Neural progenitor cell (in vitro differentiated cells): ENCODE measurements at regions not wholly inside any gene's neighbourhood (a gene's known extent, or its start where the extent isn't known, plus 50 kb on each side); places are given as distances from the start of the nearest gene placed in this dataset.
A peak's percentile ranks its signal among the peaks of the same experiment; 100 is the strongest.

ENCODE experiments used
- DNase-seq: peaks from one replicate; pipeline ENCODE4 v3.0.0-alpha.2; 2016; ENCODE audit warnings: low spot score
- H2AFZ ChIP-seq: fragments of 200-600 bp; sonication (generic); replicated peaks from 2 replicates; pipeline ENCODE4 v1.6.1; 2016; ENCODE audit warnings: antibody characterized with exemption
- H3F3A ChIP-seq: fragments of 200-600 bp; sonication (generic); 2 replicates; pipeline ENCODE4 v1.6.1; 2016; ENCODE audit warnings: antibody characterized with exemption, low read depth
- H3K27ac ChIP-seq: fragments of 200-600 bp; sonication (generic); 2 replicates; pipeline ENCODE4 v1.5.1; 2016; ENCODE audit warnings: mild to moderate bottlenecking
- H3K27me3 ChIP-seq: fragments of 200-600 bp; sonication (generic); 2 replicates; pipeline ENCODE4 v1.6.1; 2016; ENCODE audit warnings: mild to moderate bottlenecking, moderate library complexity
- H3K36me3 ChIP-seq: fragments of 200-600 bp; sonication (generic); 2 replicates; pipeline ENCODE4 v1.5.1; 2016
- H3K4me1 ChIP-seq: fragments of 200-600 bp; sonication (generic); 2 replicates; pipeline ENCODE4 v1.6.1; 2016; ENCODE audit warnings: mixed run types
- H3K4me2 ChIP-seq: fragments of 200-600 bp; sonication (generic); 2 replicates; pipeline ENCODE4 v1.6.1; 2016
- H3K4me3 ChIP-seq: fragments of 200-600 bp; sonication (generic); 2 replicates; pipeline ENCODE4 v1.5.1; 2016
- H3K79me2 ChIP-seq: fragments of 200-600 bp; sonication (generic); 2 replicates; pipeline ENCODE4 v1.6.1; 2016; ENCODE audit warnings: low read depth
- H3K9ac ChIP-seq: fragments of 200-600 bp; sonication (generic); 2 replicates; pipeline ENCODE4 v1.6.1; 2016
- H3K9me3 ChIP-seq: fragments of 200-600 bp; sonication (generic); 2 replicates; pipeline ENCODE4 v1.5.1; 2016; ENCODE audit warnings: low read depth
- H4K20me1 ChIP-seq: fragments of 200-600 bp; sonication (generic); 2 replicates; pipeline ENCODE4 v1.6.1; 2016; ENCODE audit warnings: low read depth
- H3K27ac Mint-ChIP-seq: 3 replicates; pipeline ENCODE4 v1.8.0; 2021; ENCODE audit warnings: mixed read lengths
- H3K27me3 Mint-ChIP-seq: 2 replicates; pipeline ENCODE4 v1.8.0; 2022; ENCODE audit warnings: low read depth, mild to moderate bottlenecking, inconsistent platforms, moderate library complexity, mixed read lengths; ENCODE audit not compliant: insufficient read depth
- H3K36me3 Mint-ChIP-seq: 3 replicates; pipeline ENCODE4 v1.8.0; 2021; ENCODE audit warnings: mixed read lengths
- H3K4me1 Mint-ChIP-seq: 3 replicates; pipeline ENCODE4 v1.8.0; 2021; ENCODE audit warnings: mixed read lengths
- H3K4me3 Mint-ChIP-seq: 3 replicates; pipeline ENCODE4 v1.8.0; 2021; ENCODE audit warnings: mild to moderate bottlenecking, moderate library complexity, mixed read lengths
- H3K9me3 Mint-ChIP-seq: 3 replicates; pipeline ENCODE4 v1.8.0; 2020; ENCODE audit warnings: mixed read lengths
- CTCF ChIP-seq: fragments of 200-600 bp; sonication (generic); IDR thresholded peaks from 2 replicates; pipeline ENCODE4 v1.5.1; 2017; ENCODE audit warnings: antibody characterized with exemption, mild to moderate bottlenecking
- EZH2 ChIP-seq: fragments of 200-600 bp; sonication (generic); IDR thresholded peaks from 2 replicates; pipeline ENCODE4 v1.6.1; 2017; ENCODE audit warnings: antibody characterized with exemption, mild to moderate bottlenecking, moderate library complexity
- EZH2phosphoT487 ChIP-seq: fragments of 200-600 bp; sonication (generic); IDR thresholded peaks from 2 replicates; pipeline ENCODE4 v1.6.1; 2017; ENCODE audit warnings: antibody characterized with exemption

- no peak overlapping the region for H3K9ac ChIP-seq
- H4K20me1 ChIP-seq = no peaks in the 10 kb centered on the region
Observed at GRCh38 chr4:178387756-178388155, 945.5 kb upstream of the AGA start.

GRCh38 chr4:178395798-178396197 is 953.6 kb upstream of the AGA start:
- Histone ChIP-seq H3K27me3 (no peaks in the 10 kb centered on the region), H3K36me3 (peaks cover 3% of the 10 kb centered on the region), H4K20me1 (no peaks in the 10 kb centered on the region), H2AFZ (no peak overlapping the region), H3K9me3 (no peaks in the 10 kb centered on the region), H3K79me2 (no peaks in the 10 kb centered on the region), H3K4me2 (no peak overlapping the region), H3K4me3 (no peak overlapping the region), H3K27ac (no peak overlapping the region), H3F3A (no peaks in the 10 kb centered on the region), H3K9ac (no peak overlapping the region), H3K4me1 (no peaks in the 10 kb centered on the region)
- Mint-ChIP-seq H3K9me3 (peaks cover 7% of the 10 kb centered on the region), H3K36me3 (no peaks in the 10 kb centered on the region), H3K4me3 (no peak overlapping the region), H3K4me1 (no peaks in the 10 kb centered on the region), H3K27me3 (no peaks in the 10 kb centered on the region), H3K27ac (no peak overlapping the region)
- peak; percentile 28 for DNase-seq
- TF ChIP-seq EZH2phosphoT487 (no peak), CTCF (peak; percentile 47), EZH2 (no peak)

More at GRCh38 chr4:178387756-178388155, 945.5 kb upstream of the AGA start:
- Mint-ChIP-seq H3K27ac (no peak overlapping the region), H3K27me3 (no peaks in the 10 kb centered on the region), H3K9me3 (no peaks in the 10 kb centered on the region), H3K4me3 (no peak overlapping the region), H3K36me3 (no peaks in the 10 kb centered on the region), H3K4me1 (no peaks in the 10 kb centered on the region)
- no peak for DNase-seq
- H3K4me1 ChIP-seq = no peaks in the 10 kb centered on the region
- H2AFZ ChIP-seq = no peak overlapping the region
- H3K36me3 ChIP-seq = no peaks in the 10 kb centered on the region
- no peak overlapping the region for H3K4me3 ChIP-seq
- no peaks in the 10 kb centered on the region for H3K27me3 ChIP-seq
- H3K27ac ChIP-seq = no peak overlapping the region
- H3K4me2 ChIP-seq = no peak overlapping the region
- no peaks in the 10 kb centered on the region for H3K79me2 ChIP-seq
- no peaks in the 10 kb centered on the region for H3F3A ChIP-seq
- no peaks in the 10 kb centered on the region for H3K9me3 ChIP-seq
- TF ChIP-seq CTCF = no peak
- TF ChIP-seq EZH2 = no peak
- TF ChIP-seq EZH2phosphoT487 = no peak

- H3K9ac ChIP-seq = no peak overlapping the region
- H3K27ac Mint-ChIP-seq = no peak overlapping the region
- H3F3A ChIP-seq = no peaks in the 10 kb centered on the region
- H3K27me3 ChIP-seq = no peaks in the 10 kb centered on the region
- no peak overlapping the region for H2AFZ ChIP-seq
- no peaks in the 10 kb centered on the region for H3K79me2 ChIP-seq
- no peaks in the 10 kb centered on the region for H3K9me3 ChIP-seq
- H3K4me3 Mint-ChIP-seq = no peak overlapping the region
- H3K4me3 ChIP-seq = no peak overlapping the region
- no peaks in the 10 kb centered on the region for H3K27me3 Mint-ChIP-seq
- H4K20me1 ChIP-seq = no peaks in the 10 kb centered on the region
- H3K27ac ChIP-seq = no peak overlapping the region
- no peaks in the 10 kb centered on the region for H3K4me1 Mint-ChIP-seq
- no peaks in the 10 kb centered on the region for H3K36me3 Mint-ChIP-seq
- H3K9me3 Mint-ChIP-seq = no peaks in the 10 kb centered on the region
- no peak overlapping the region for H3K4me2 ChIP-seq
- H3K36me3 ChIP-seq = no peaks in the 10 kb centered on the region
- no peak for DNase-seq
- TF ChIP-seq EZH2phosphoT487 (no peak), CTCF (no peak), EZH2 (no peak)
- H3K4me1 ChIP-seq = no peaks in the 10 kb centered on the region
Observed at GRCh38 chr4:178412455-178412854, 970.2 kb upstream of the AGA start.
